HEK293 (cell line): ENCODE measurements at regions not wholly inside any gene's neighbourhood (a gene's known extent, or its start where the extent isn't known, plus 50 kb on each side); places are given as distances from the start of the nearest gene placed in this dataset.

Experiments used
- CTCF ChIA-PET: fragments of 350-600 bp; formaldehyde crosslinking; extraction: SDS; loops from one replicate; lab custom pipeline; 2021; ENCODE audit warnings: antibody characterized with exemption; lab: Yijun Ruan, JAX
- POLR2A ChIA-PET: fragments of 300-600 bp; formaldehyde crosslinking; extraction: SDS; loops from one replicate; lab custom pipeline; 2020; ENCODE audit warnings: antibody characterized with exemption, inconsistent platforms; lab: Yijun Ruan, JAX
- H3K27ac ChIP-seq: fragments of 200-500 bp; sonication (Bioruptor generic); 2 replicates; pipeline ENCODE4 v1.5.1; 2014; ENCODE audit warnings: low read depth, low read length, control low read depth, inconsistent platforms; ENCODE audit errors: extremely low read depth
- H3K36me3 ChIP-seq, 2 experiments: fragments of 200-500 bp in 1 of 2; sonication (Bioruptor generic) in 1 of 2; 1 replicate in 1 of 2; 2 replicates in 1 of 2; pipeline ENCODE4 v1.5.1; 2014 to 2017; ENCODE audit warnings: inconsistent platforms in 2 of 2, low read length in 2 of 2; ENCODE audit not compliant: control insufficient read depth in 2 of 2, insufficient read depth in 1 of 2
- H3K4me1 ChIP-seq: fragments of 200-500 bp; sonication (Bioruptor generic); 2 replicates; pipeline ENCODE4 v1.5.1; 2014; ENCODE audit warnings: mild to moderate bottlenecking, low read length, inconsistent platforms; ENCODE audit not compliant: control insufficient read depth, insufficient read depth
- H3K4me3 ChIP-seq: 2 replicates; pipeline ENCODE4 v1.5.1; 2011; ENCODE audit warnings: low read depth, mild to moderate bottlenecking, control low read depth, low read length, moderate library complexity
- H3K9me3 ChIP-seq: fragments of 200-500 bp; sonication (Bioruptor generic); 2 replicates; pipeline ENCODE4 v1.5.1; 2014; ENCODE audit warnings: low read depth, low read length, inconsistent platforms; ENCODE audit not compliant: control insufficient read depth, insufficient read depth
- HOXA7 ChIP-seq: sonication (generic); formaldehyde crosslinking; IDR thresholded peaks from 2 replicates; pipeline ENCODE4 v1.8.1; 2022; ENCODE audit warnings: missing genetic modification reagents, borderline replicate concordance
- MZF1 ChIP-seq: fragments of 450-650 bp; formaldehyde crosslinking; IDR thresholded peaks from 2 replicates; pipeline ENCODE4 v1.5.1; 2017; ENCODE audit warnings: missing biosample characterization, missing genetic modification characterization, borderline replicate concordance
- SALL2 ChIP-seq: fragments of 450-650 bp; formaldehyde crosslinking; IDR thresholded peaks from 2 replicates; pipeline ENCODE4 v1.5.0; 2017; ENCODE audit warnings: missing biosample characterization, mild to moderate bottlenecking, missing genetic modification characterization, borderline replicate concordance
- ZFP69B ChIP-seq: fragments of 450-650 bp; formaldehyde crosslinking; IDR thresholded peaks from 2 replicates; pipeline ENCODE4 v1.5.1; 2016; ENCODE audit warnings: missing biosample characterization, missing genetic modification characterization
- ZNF132 ChIP-seq: fragments of 450-650 bp; formaldehyde crosslinking; IDR thresholded peaks from 2 replicates; pipeline ENCODE4 v1.5.1; 2017; ENCODE audit warnings: missing biosample characterization, missing genetic modification characterization, borderline replicate concordance
- ZNF140 ChIP-seq: fragments of 450-650 bp; formaldehyde crosslinking; IDR thresholded peaks from 2 replicates; pipeline ENCODE4 v1.5.1; 2016; ENCODE audit warnings: missing biosample characterization, missing genetic modification characterization
- ZNF391 ChIP-seq: fragments of 450-650 bp; formaldehyde crosslinking; IDR thresholded peaks from 2 replicates; pipeline ENCODE4 v1.5.1; 2016; ENCODE audit warnings: low read depth, missing biosample characterization, missing genetic modification characterization, borderline replicate concordance
- ZNF514 ChIP-seq: fragments of 450-650 bp; formaldehyde crosslinking; IDR thresholded peaks from 2 replicates; pipeline ENCODE4 v1.5.1; 2016; ENCODE audit warnings: missing biosample characterization, missing genetic modification characterization
- ZNF600 ChIP-seq: fragments of 450-650 bp; formaldehyde crosslinking; IDR thresholded peaks from 2 replicates; pipeline ENCODE4 v1.5.1; 2016; ENCODE audit warnings: missing biosample characterization, missing genetic modification characterization
- ZNF664 ChIP-seq: fragments of 450-650 bp; formaldehyde crosslinking; IDR thresholded peaks from 2 replicates; pipeline ENCODE4 v1.5.1; 2016; ENCODE audit warnings: missing biosample characterization, missing genetic modification characterization
- ZNF777 ChIP-seq: fragments of 450-650 bp; formaldehyde crosslinking; IDR thresholded peaks from 2 replicates; pipeline ENCODE4 v1.5.1; 2017; ENCODE audit warnings: missing biosample characterization, missing genetic modification characterization, borderline replicate concordance
- TF ChIP-seq, protein P1 (sequence below): fragments of 450-650 bp; formaldehyde crosslinking; IDR thresholded peaks from 2 replicates; pipeline ENCODE4 v1.5.1; 2017; ENCODE audit warnings: missing biosample characterization, missing genetic modification characterization
- TF ChIP-seq, protein P2 (sequence below): fragments of 450-650 bp; formaldehyde crosslinking; IDR thresholded peaks from 2 replicates; pipeline ENCODE4 v1.5.1; 2016; ENCODE audit warnings: missing biosample characterization, missing genetic modification characterization
- TF ChIP-seq, protein P3 (sequence below): fragments of 450-650 bp; formaldehyde crosslinking; IDR thresholded peaks from 2 replicates; pipeline ENCODE4 v1.5.1; 2017; ENCODE audit warnings: missing biosample characterization, missing genetic modification characterization
- TF ChIP-seq, protein P4 (sequence below): fragments of 450-650 bp; formaldehyde crosslinking; IDR thresholded peaks from 2 replicates; pipeline ENCODE4 v1.5.1; 2016; ENCODE audit warnings: missing biosample characterization, missing genetic modification characterization
- TF ChIP-seq, protein P5 (sequence below): fragments of 450-650 bp; formaldehyde crosslinking; IDR thresholded peaks from 2 replicates; pipeline ENCODE4 v1.5.1; 2016; ENCODE audit warnings: missing biosample characterization, missing genetic modification characterization
- TF ChIP-seq, protein P6 (sequence below): fragments of 450-650 bp; formaldehyde crosslinking; IDR thresholded peaks from 2 replicates; pipeline ENCODE4 v1.5.1; 2016; ENCODE audit warnings: missing biosample characterization, missing genetic modification characterization
- TF ChIP-seq, protein P7 (sequence below): fragments of 450-650 bp; formaldehyde crosslinking; IDR thresholded peaks from 2 replicates; pipeline ENCODE4 v1.5.1; 2016; ENCODE audit warnings: missing biosample characterization, missing genetic modification characterization

DNA sequence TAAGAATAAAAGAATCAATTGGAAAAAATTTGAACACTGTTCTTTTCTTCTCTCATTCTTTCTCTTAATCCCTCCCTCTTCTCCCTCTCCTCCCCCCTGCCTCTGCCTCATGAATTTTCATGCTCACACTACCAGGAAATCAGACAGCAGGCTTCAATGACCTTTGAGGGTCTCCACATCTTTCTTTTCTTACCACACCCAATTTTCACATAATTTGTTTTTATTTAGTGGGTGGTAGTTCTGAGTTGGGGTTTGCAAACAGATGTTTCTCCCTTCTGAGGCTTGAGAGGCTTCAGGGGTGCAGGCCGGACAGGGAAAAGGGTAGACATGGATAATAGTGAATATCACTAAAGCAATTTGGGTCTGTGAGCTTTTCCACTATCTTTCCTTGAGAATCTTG is 95.5 kb downstream of the SPATA19 start:
- Histone ChIP-seq H3K27ac (no peak overlapping the region), H3K4me1 (no peaks in the 10 kb centered on the region), H3K9me3 (no peaks in the 10 kb centered on the region), H3K36me3 (no peaks in the 10 kb centered on the region), H3K4me3 (no peak overlapping the region)
- POLR2A ChIA-PET: no interaction called here
- TF ChIP-seq ZNF777 (no peak), ZFP69B (tag by site-specific recombination) (no peak), ZNF664 (no peak), SALL2 (tag by site-specific recombination) (no peak), ZNF132 (tag by site-specific recombination) (no peak), HOXA7 (CRISPR knock-in tag) (no peak), ZNF391 (tag by site-specific recombination) (no peak), ZNF514 (tag by site-specific recombination) (no peak)
- TF ChIP-seq, protein P1, sequence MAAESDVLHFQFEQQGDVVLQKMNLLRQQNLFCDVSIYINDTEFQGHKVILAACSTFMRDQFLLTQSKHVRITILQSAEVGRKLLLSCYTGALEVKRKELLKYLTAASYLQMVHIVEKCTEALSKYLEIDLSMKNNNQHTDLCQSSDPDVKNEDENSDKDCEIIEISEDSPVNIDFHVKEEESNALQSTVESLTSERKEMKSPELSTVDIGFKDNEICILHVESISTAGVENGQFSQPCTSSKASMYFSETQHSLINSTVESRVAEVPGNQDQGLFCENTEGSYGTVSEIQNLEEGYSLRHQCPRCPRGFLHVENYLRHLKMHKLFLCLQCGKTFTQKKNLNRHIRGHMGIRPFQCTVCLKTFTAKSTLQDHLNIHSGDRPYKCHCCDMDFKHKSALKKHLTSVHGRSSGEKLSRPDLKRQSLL (tag by site-specific recombination): no peak
- TF ChIP-seq, protein P2, sequence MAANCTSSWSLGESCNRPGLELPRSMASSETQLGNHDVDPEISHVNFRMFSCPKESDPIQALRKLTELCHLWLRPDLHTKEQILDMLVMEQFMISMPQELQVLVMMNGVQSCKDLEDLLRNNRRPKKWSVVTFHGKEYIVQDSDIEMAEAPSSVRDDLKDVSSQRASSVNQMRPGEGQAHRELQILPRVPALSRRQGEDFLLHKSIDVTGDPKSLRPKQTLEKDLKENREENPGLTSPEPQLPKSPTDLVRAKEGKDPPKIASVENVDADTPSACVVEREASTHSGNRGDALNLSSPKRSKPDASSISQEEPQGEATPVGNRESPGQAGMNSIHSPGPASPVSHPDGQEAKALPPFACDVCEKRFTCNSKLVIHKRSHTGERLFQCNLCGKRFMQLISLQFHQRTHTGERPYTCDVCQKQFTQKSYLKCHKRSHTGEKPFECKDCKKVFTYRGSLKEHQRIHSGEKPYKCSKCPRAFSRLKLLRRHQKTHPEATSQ (tag by site-specific recombination): no peak
- TF ChIP-seq, protein P3, sequence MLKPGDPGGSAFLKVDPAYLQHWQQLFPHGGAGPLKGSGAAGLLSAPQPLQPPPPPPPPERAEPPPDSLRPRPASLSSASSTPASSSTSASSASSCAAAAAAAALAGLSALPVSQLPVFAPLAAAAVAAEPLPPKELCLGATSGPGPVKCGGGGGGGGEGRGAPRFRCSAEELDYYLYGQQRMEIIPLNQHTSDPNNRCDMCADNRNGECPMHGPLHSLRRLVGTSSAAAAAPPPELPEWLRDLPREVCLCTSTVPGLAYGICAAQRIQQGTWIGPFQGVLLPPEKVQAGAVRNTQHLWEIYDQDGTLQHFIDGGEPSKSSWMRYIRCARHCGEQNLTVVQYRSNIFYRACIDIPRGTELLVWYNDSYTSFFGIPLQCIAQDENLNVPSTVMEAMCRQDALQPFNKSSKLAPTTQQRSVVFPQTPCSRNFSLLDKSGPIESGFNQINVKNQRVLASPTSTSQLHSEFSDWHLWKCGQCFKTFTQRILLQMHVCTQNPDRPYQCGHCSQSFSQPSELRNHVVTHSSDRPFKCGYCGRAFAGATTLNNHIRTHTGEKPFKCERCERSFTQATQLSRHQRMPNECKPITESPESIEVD (tag by site-specific recombination): no peak
- TF ChIP-seq, protein P4, sequence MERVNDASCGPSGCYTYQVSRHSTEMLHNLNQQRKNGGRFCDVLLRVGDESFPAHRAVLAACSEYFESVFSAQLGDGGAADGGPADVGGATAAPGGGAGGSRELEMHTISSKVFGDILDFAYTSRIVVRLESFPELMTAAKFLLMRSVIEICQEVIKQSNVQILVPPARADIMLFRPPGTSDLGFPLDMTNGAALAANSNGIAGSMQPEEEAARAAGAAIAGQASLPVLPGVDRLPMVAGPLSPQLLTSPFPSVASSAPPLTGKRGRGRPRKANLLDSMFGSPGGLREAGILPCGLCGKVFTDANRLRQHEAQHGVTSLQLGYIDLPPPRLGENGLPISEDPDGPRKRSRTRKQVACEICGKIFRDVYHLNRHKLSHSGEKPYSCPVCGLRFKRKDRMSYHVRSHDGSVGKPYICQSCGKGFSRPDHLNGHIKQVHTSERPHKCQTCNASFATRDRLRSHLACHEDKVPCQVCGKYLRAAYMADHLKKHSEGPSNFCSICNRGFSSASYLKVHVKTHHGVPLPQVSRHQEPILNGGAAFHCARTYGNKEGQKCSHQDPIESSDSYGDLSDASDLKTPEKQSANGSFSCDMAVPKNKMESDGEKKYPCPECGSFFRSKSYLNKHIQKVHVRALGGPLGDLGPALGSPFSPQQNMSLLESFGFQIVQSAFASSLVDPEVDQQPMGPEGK (tag by site-specific recombination): no peak
- TF ChIP-seq, all 188 proteins: peak for 0
- CTCF ChIA-PET: no interaction called here

DNA sequence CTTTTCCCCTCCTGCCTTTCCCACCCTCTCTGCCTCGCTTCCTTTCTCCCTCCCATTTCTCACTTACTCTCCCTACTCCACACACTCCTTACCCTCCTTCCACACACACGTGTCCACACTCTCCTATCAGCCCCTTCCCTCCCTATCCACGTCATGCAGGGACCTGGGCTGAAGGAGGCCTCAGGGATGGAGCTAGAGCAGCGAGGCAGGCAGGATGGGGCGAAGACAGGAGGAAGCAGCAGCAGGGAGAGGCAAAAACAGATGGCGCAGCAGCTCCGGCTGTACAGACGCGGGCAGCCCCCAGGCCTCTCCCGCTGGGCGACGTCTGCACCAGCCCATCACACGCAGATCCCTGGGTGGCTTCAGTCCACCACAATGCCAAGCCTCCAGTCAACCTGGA is 97.9 kb downstream of the SPATA19 start:
- H3K4me1 ChIP-seq: no peaks in the 10 kb centered on the region
- no peaks in the 10 kb centered on the region for H3K9me3 ChIP-seq
- H3K4me3 ChIP-seq: no peak overlapping the region
- CTCF ChIA-PET: no interaction called here
- TF ChIP-seq MZF1 (tag by site-specific recombination): no peak
- no peak for TF ChIP-seq ZNF777
- TF ChIP-seq ZNF600: no peak
- TF ChIP-seq, protein P5, sequence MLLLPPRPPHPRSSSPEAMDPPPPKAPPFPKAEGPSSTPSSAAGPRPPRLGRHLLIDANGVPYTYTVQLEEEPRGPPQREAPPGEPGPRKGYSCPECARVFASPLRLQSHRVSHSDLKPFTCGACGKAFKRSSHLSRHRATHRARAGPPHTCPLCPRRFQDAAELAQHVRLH (tag by site-specific recombination): no peak
- TF ChIP-seq, protein P6, sequence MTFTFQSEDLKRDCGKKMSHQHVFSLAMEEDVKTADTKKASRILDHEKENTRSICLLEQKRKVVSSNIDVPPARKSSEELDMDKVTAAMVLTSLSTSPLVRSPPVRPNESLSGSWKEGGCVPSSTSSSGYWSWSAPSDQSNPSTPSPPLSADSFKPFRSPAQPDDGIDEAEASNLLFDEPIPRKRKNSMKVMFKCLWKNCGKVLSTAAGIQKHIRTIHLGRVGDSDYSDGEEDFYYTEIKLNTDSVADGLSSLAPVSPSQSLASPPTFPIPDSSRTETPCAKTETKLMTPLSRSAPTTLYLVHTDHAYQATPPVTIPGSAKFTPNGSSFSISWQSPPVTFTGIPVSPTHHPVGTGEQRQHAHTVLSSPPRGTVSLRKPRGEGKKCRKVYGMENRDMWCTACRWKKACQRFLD (tag by site-specific recombination): no peak
- TF ChIP-seq, protein P7, sequence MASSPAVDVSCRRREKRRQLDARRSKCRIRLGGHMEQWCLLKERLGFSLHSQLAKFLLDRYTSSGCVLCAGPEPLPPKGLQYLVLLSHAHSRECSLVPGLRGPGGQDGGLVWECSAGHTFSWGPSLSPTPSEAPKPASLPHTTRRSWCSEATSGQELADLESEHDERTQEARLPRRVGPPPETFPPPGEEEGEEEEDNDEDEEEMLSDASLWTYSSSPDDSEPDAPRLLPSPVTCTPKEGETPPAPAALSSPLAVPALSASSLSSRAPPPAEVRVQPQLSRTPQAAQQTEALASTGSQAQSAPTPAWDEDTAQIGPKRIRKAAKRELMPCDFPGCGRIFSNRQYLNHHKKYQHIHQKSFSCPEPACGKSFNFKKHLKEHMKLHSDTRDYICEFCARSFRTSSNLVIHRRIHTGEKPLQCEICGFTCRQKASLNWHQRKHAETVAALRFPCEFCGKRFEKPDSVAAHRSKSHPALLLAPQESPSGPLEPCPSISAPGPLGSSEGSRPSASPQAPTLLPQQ (tag by site-specific recombination): no peak
- TF ChIP-seq ZNF140 (tag by site-specific recombination): no peak
- H3K27ac ChIP-seq: no peak overlapping the region
- H3K36me3 ChIP-seq: no peaks in the 10 kb centered on the region
- POLR2A ChIA-PET: no interaction called here
